H1 (cell line): ENCODE measurements at regions not wholly inside any gene's neighbourhood (a gene's known extent, or its start where the extent isn't known, plus 50 kb on each side); places are given as distances from the start of the nearest gene placed in this dataset.

Source experiments
- CTCF ChIA-PET: fragments of 300-600 bp; sonication (Branson Sonifier 250); formaldehyde crosslinking; loops from one replicate; lab custom pipeline; 2021; ENCODE audit not compliant: partially characterized antibody; lab: Charles Lee
- POLR2A ChIA-PET: fragments of 300-600 bp; sonication (Branson Sonifier 250); formaldehyde crosslinking; loops from one replicate; lab custom pipeline; 2021; ENCODE audit warnings: inconsistent platforms; ENCODE audit not compliant: partially characterized antibody; lab: Charles Lee
- DNase-seq, 2 experiments: peaks; one replicate each; pipeline versions ENCODE4 v3.0.0 to v3.0.0-alpha.2; 2010 to 2022; ENCODE audit warnings: low spot score in 2 of 2, low read depth in 1 of 2, mixed read lengths in 1 of 2
- FAIRE-seq: peaks from 2 replicates; lab custom pipeline; 2011; peaks lifted over from hg19 to GRCh38; lab: Jason Lieb, UNC
- H2AFZ ChIP-seq: 2 replicates; pipeline ENCODE4 v1.8.1; 2012; ENCODE audit warnings: low read length, inconsistent platforms
- H2AK5ac ChIP-seq: 2 replicates; pipeline ENCODE4 v1.6.1; 2013; ENCODE audit warnings: low read depth, low read length
- H2BK120ac ChIP-seq: replicated peaks from 2 replicates; pipeline ENCODE3; 2013; ENCODE audit warnings: low read depth, low read length, inconsistent platforms
- H2BK12ac ChIP-seq: 2 replicates; pipeline ENCODE4 v1.6.1; 2013; ENCODE audit warnings: low read depth, low read length
- H2BK15ac ChIP-seq: 2 replicates; pipeline ENCODE4 v1.6.1; 2013; ENCODE audit warnings: low read length
- H2BK20ac ChIP-seq: 2 replicates; pipeline ENCODE4 v1.6.1; 2013; ENCODE audit warnings: low read length
- H2BK5ac ChIP-seq: 2 replicates; pipeline ENCODE4 v1.6.1; 2013; ENCODE audit warnings: low read depth, low read length
- H3K14ac ChIP-seq: 2 replicates; pipeline ENCODE4 v1.6.1; 2013; ENCODE audit warnings: inconsistent platforms; ENCODE audit not compliant: insufficient read length
- H3K18ac ChIP-seq: 2 replicates; pipeline ENCODE4 v1.6.1; 2013; ENCODE audit warnings: low read length; ENCODE audit errors: extremely low read depth
- H3K23ac ChIP-seq: 2 replicates; pipeline ENCODE4 v1.6.1; 2013; ENCODE audit warnings: inconsistent platforms; ENCODE audit not compliant: insufficient read length
- H3K23me2 ChIP-seq: 2 replicates; pipeline ENCODE4 v1.6.1; 2013; ENCODE audit warnings: low read depth, low read length
- H3K27ac ChIP-seq: 2 replicates; pipeline ENCODE4 v1.6.1; 2011; ENCODE audit warnings: low read depth, low read length, inconsistent platforms
- H3K27me3 ChIP-seq, 4 experiments: replicated peaks in 1 of 4; 1 replicate in 1 of 4; 2 replicates in 3 of 4; pipeline versions ENCODE4 v1.6.1 to v1.8.1; 2011 to 2013; ENCODE audit warnings: low read length in 3 of 4, mild to moderate bottlenecking in 3 of 4, inconsistent platforms in 2 of 4, mixed read lengths in 2 of 4, moderate library complexity in 1 of 4; ENCODE audit not compliant: control insufficient read depth in 3 of 4, insufficient read depth in 3 of 4; ENCODE audit errors: extremely low read depth in 1 of 4
- H3K36me3 ChIP-seq, 4 experiments: 2 replicates each; pipeline versions ENCODE4 v1.6.1 to v1.8.1; 2011 to 2013; ENCODE audit warnings: mild to moderate bottlenecking in 4 of 4, low read length in 3 of 4, moderate library complexity in 2 of 4, control low read depth in 1 of 4, inconsistent platforms in 1 of 4; ENCODE audit not compliant: insufficient read depth in 4 of 4, control insufficient read depth in 2 of 4
- H3K4ac ChIP-seq: replicated peaks from 2 replicates; pipeline ENCODE3; 2013; ENCODE audit warnings: low read length, low read depth, mixed read lengths, inconsistent platforms; ENCODE audit not compliant: insufficient read length
- H3K4me1 ChIP-seq, 4 experiments: replicated peaks in 1 of 4; 1 replicate in 1 of 4; 2 replicates in 3 of 4; pipeline versions ENCODE4 v1.6.1 to v1.8.1; 2011 to 2013; ENCODE audit warnings: low read length in 3 of 4, inconsistent platforms in 2 of 4, mixed read lengths in 1 of 4; ENCODE audit not compliant: insufficient read depth in 4 of 4, control insufficient read depth in 3 of 4
- H3K4me2 ChIP-seq, 2 experiments: 2 replicates each; pipeline versions ENCODE4 v1.6.1 to v1.8.1; 2011 to 2013; ENCODE audit warnings: low read depth in 2 of 2, low read length in 2 of 2, control low read depth in 1 of 2, inconsistent platforms in 1 of 2, mild to moderate bottlenecking in 1 of 2; ENCODE audit not compliant: insufficient read depth in 1 of 2
- H3K4me3 ChIP-seq, 4 experiments: fragments of 200-600, 300-600 bp in 1 of 4; sonication (generic), shearing (Covaris generic), sonication (Bioruptor Twin) in 1 of 4; 2 replicates each; pipeline versions ENCODE4 v1.5.1 to v1.8.1; 2011 to 2016; ENCODE audit warnings: low read length in 4 of 4, low read depth in 3 of 4, control low read depth in 2 of 4, inconsistent platforms in 2 of 4, mild to moderate bottlenecking in 2 of 4, mixed read lengths in 1 of 4, moderate library complexity in 1 of 4; ENCODE audit not compliant: insufficient read depth in 2 of 4; ENCODE audit errors: extremely low read depth in 1 of 4
- H3K56ac ChIP-seq: replicated peaks from 2 replicates; pipeline ENCODE3; 2013; ENCODE audit warnings: low read depth, mild to moderate bottlenecking, mixed read lengths, low read length, inconsistent platforms; ENCODE audit not compliant: insufficient read length
- H3K79me1 ChIP-seq: 2 replicates; pipeline ENCODE4 v1.6.1; 2013; ENCODE audit warnings: low read depth, low read length, control low read depth
- H3K79me2 ChIP-seq, 2 experiments: 2 replicates each; pipeline versions ENCODE4 v1.6.1 to v1.8.1; 2012 to 2013; ENCODE audit warnings: low read length in 2 of 2, mild to moderate bottlenecking in 2 of 2, inconsistent platforms in 1 of 2; ENCODE audit not compliant: insufficient read depth in 2 of 2, control insufficient read depth in 1 of 2
- H3K9ac ChIP-seq, 4 experiments: replicated peaks in 1 of 4; 1 replicate in 1 of 4; 2 replicates in 3 of 4; pipeline versions ENCODE4 v1.6.1 to v1.8.1; 2011 to 2013; ENCODE audit warnings: low read depth in 3 of 4, low read length in 3 of 4, control low read depth in 2 of 4, mild to moderate bottlenecking in 2 of 4, moderate library complexity in 2 of 4, inconsistent platforms in 1 of 4; ENCODE audit errors: extremely low read depth in 1 of 4
- H3K9me3 ChIP-seq, 2 experiments: 2 replicates each; pipeline versions ENCODE4 v1.6.1 to v1.8.1; 2012 to 2013; ENCODE audit warnings: mild to moderate bottlenecking in 2 of 2, moderate library complexity in 2 of 2, control low read depth in 1 of 2, inconsistent platforms in 1 of 2, low read depth in 1 of 2, low read length in 1 of 2, mixed read lengths in 1 of 2; ENCODE audit not compliant: insufficient read depth in 2 of 2
- H4K20me1 ChIP-seq, 2 experiments: replicated peaks in 1 of 2; 2 replicates each; pipeline versions ENCODE3 to v1.8.1; 2011 to 2013; ENCODE audit warnings: inconsistent platforms in 2 of 2, low read length in 2 of 2, mild to moderate bottlenecking in 1 of 2; ENCODE audit not compliant: insufficient read depth in 2 of 2, control insufficient read depth in 1 of 2
- H4K5ac ChIP-seq: 2 replicates; pipeline ENCODE4 v1.6.1; 2013; ENCODE audit warnings: low read length, low read depth, mixed read lengths, inconsistent platforms; ENCODE audit not compliant: insufficient read length
- H4K8ac ChIP-seq: 2 replicates; pipeline ENCODE4 v1.8.0; 2013; ENCODE audit warnings: mild to moderate bottlenecking, moderate library complexity, low read length, inconsistent platforms; ENCODE audit not compliant: insufficient read depth; ENCODE audit errors: extremely low read depth
- H4K91ac ChIP-seq: replicated peaks from 2 replicates; pipeline ENCODE3; 2013; ENCODE audit warnings: low read length, mixed read lengths, inconsistent platforms; ENCODE audit not compliant: insufficient read length
- CBX5 ChIP-seq: fragments of 300-800, 300-1000 bp; sonication (generic); IDR thresholded peaks from 2 replicates; pipeline ENCODE4 v1.7.1; 2016; ENCODE audit warnings: antibody characterized with exemption, low read length, low read depth
- GABPA ChIP-seq: IDR thresholded peaks from 2 replicates; pipeline ENCODE4 v1.6.1; 2011; ENCODE audit warnings: mild to moderate bottlenecking, low read length, moderate library complexity, borderline replicate concordance; ENCODE audit not compliant: insufficient read depth
- HDAC6 ChIP-seq: IDR thresholded peaks from one replicate; pipeline ENCODE4 v1.7.1; 2012; ENCODE audit warnings: low read depth, mild to moderate bottlenecking, inconsistent platforms, low read length, moderate library complexity
- JUND ChIP-seq: IDR thresholded peaks from 2 replicates; pipeline ENCODE4 v1.6.1; 2011; ENCODE audit warnings: mild to moderate bottlenecking, improper control_type of control experiment, low read length
- POLR2AphosphoS5 ChIP-seq: IDR thresholded peaks from 2 replicates; pipeline ENCODE4 v1.6.1; 2011; ENCODE audit warnings: low read depth, low read length
- RBBP5 ChIP-seq: IDR thresholded peaks from 2 replicates; pipeline ENCODE4 v1.7.1; 2012; ENCODE audit warnings: low read depth, mild to moderate bottlenecking, inconsistent platforms, low read length, moderate library complexity, borderline replicate concordance
- RFX5 ChIP-seq: IDR thresholded peaks from 2 replicates; pipeline ENCODE4 v1.6.1; 2011; ENCODE audit warnings: low read depth, low read length, improper control_type of control experiment, borderline replicate concordance
- RNF2 ChIP-seq: fragments of 200-900, 300-1000 bp; sonication (generic); IDR thresholded peaks from 2 replicates; pipeline ENCODE4 v1.7.1; 2016; ENCODE audit warnings: borderline replicate concordance, low read depth, mild to moderate bottlenecking, antibody characterized with exemption, low read length; ENCODE audit not compliant: poor library complexity, severe bottlenecking; ENCODE audit errors: missing control alignments
- SIN3A ChIP-seq, 2 experiments: IDR thresholded peaks in 1 of 2; conservative IDR thresholded peaks in 1 of 2; 2 replicates each; pipeline ENCODE4 v1.6.1; 2011 to 2012; ENCODE audit warnings: low read length in 2 of 2, improper control_type of control experiment in 1 of 2, low read depth in 1 of 2, mild to moderate bottlenecking in 1 of 2
- SIX5 ChIP-seq: IDR thresholded peaks from 2 replicates; pipeline ENCODE4 v1.6.1; 2011; ENCODE audit warnings: mild to moderate bottlenecking, low read depth, low read length
- SP2 ChIP-seq: IDR thresholded peaks from 2 replicates; pipeline ENCODE4 v1.6.1; 2012; ENCODE audit warnings: mild to moderate bottlenecking, low read length, inconsistent platforms
- TCF12 ChIP-seq: IDR thresholded peaks from 2 replicates; pipeline ENCODE4 v1.6.1; 2011; ENCODE audit warnings: low read depth, mild to moderate bottlenecking, low read length
- WGBS, 2 experiments: shearing (Covaris generic) in 1 of 2; methylation state at CpG; one replicate each; pipeline versions ENCODE4 v1.1.6 to v1.1.7; 2013 to 2015; ENCODE audit warnings: low lambda C conversion rate in 2 of 2, mixed read lengths in 2 of 2, inconsistent platforms in 1 of 2, low coverage in 1 of 2, missing lambda C conversion rate in 1 of 2; ENCODE audit not compliant: insufficient replicate concordance in 2 of 2, insufficient coverage in 1 of 2, insufficient read length in 1 of 2; ENCODE audit errors: extremely low coverage in 1 of 2, missing lambda C conversion rate in 1 of 2; 5-methylcytosine and 5-hydroxymethylcytosine counted together

DNA sequence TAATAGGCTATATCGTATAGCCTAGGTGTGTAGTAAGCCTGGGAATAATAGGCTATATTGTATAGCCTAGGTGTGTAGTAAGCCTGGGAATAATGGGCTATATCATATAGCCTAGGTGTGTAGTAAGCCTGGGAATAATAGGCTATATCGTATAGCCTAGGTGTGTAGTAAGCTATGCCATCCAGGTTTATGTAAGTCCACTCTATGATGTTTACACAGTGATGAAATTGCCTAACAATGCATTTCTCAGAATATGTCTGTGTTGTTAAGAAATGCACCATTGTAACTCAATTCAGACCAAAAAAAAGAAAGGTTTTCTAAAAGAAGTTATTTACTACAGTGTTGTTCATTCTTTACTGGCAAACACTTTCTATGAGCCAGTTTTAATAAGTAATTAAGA lies 1387.2 kb downstream of the STIM2 start:
- H3K27ac ChIP-seq, result no peak overlapping the region
- H4K91ac ChIP-seq, result no peak overlapping the region
- H3K18ac ChIP-seq, result no peak overlapping the region
- ChIA-PET POLR2A (no interaction called here), CTCF (interaction anchor here (1.5 kb wide), 1 partner anchor 19 kb away, joined by 4 read pairs; no protein-coding TSS in a partner anchor)
- H2BK5ac ChIP-seq, result no peak overlapping the region
- H3K56ac ChIP-seq, result no peak overlapping the region
- H3K23ac ChIP-seq, result no peak overlapping the region
- no peak overlapping the region for H4K8ac ChIP-seq
- no peaks in the 10 kb centered on the region for H3K23me2 ChIP-seq
- H3K9ac ChIP-seq, result no peak overlapping the region
- DNase-seq, result no peak
- no peaks in the 10 kb centered on the region for H3K36me3 ChIP-seq
- TF ChIP-seq GABPA (no peak), CBX5 (no peak), JUND (no peak), TCF12 (no peak), POLR2AphosphoS5 (no peak), HDAC6 (no peak), RNF2 (no peak), RBBP5 (no peak), RFX5 (no peak), SIN3A (conservative IDR thresholded peaks at IDR 0.05 in 1 of 2, IDR thresholded peaks at IDR 0.05 in 1 of 2; ENCODE audit: low read depth in 1 of 2, low read length in 2 of 2) (no peak), SIX5 (no peak), SP2 (no peak)
- H3K4me3 ChIP-seq, result no peak overlapping the region
- H3K4me1 ChIP-seq, result no peaks in the 10 kb centered on the region
- H3K4ac ChIP-seq, result no peak overlapping the region
- no peak overlapping the region for H2BK20ac ChIP-seq
- H3K4me2 ChIP-seq, result no peak overlapping the region
- 92% methylated on average over 2 of the region's 2 CpGs; no CpG with 5 or more reads in 1 of the 2 experiments for WGBS, 2 experiments
- no peak overlapping the region for H3K14ac ChIP-seq
- FAIRE-seq, result no peak
- no peaks in the 10 kb centered on the region for H3K79me2 ChIP-seq
- no peak overlapping the region for H2BK15ac ChIP-seq
- H4K5ac ChIP-seq, result no peak overlapping the region
- H2BK12ac ChIP-seq, result no peak overlapping the region
- H2BK120ac ChIP-seq, result no peak overlapping the region
- H3K79me1 ChIP-seq, result no peaks in the 10 kb centered on the region
- H2AK5ac ChIP-seq, result no peak overlapping the region
- H3K27me3 ChIP-seq, result no peaks in the 10 kb centered on the region
- no peaks in the 10 kb centered on the region for H4K20me1 ChIP-seq
- no peaks in the 10 kb centered on the region for H3K9me3 ChIP-seq
- H2AFZ ChIP-seq, result no peak overlapping the region
